ENCODE measurements at regions not wholly inside any gene's neighbourhood (a gene's known extent, or its start where the extent isn't known, plus 50 kb on each side); places are given as distances from the start of the nearest gene placed in this dataset.

DNA sequence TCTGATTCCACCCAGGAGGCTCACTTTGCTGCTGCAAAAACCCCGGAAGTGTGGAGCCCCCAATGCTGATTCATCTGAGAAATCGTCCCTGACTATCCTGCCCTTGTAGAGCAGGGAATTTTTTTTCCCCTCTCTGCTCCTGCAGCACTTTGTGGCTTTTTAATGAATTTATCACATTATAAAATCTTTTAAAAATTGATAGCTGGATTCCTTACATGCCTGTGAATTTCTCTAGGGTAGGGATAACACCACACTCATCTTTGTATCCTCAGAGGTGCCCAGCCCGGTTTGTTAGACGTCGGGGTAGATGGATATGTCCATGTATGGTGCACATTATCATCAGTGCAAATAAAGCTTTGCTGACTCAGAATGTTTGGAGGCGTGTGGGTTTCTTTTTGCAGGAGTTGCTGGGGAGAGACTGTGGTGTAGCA, 185.7 kb downstream of the STK31 start:
- TF ChIP-seq POLR2A (IDR thresholded peaks at IDR 0.05) (no peak), CTCF (IDR thresholded peaks at IDR 0.05) (no peak)
